Body of pancreas (tissue), 4 donors: ENCODE measurements at regions not wholly inside any gene's neighbourhood (a gene's known extent, or its start where the extent isn't known, plus 50 kb on each side); places are given as distances from the start of the nearest gene placed in this dataset.

Experiments
- CTCF ChIP-seq, 7 experiments: fragments of 450-650 bp in 4 of 7; fragments of 200-600 bp in 3 of 7; sonication (generic) in 3 of 7; IDR thresholded peaks; one replicate each; pipeline ENCODE4 v1.5.1; 2016 to 2019; ENCODE audit warnings: antibody characterized with exemption in 7 of 7
- POLR2A ChIP-seq, 3 donors: fragments of 450-650 bp; IDR thresholded peaks; one replicate each; pipeline ENCODE4 v1.6.1; 2016; ENCODE audit warnings: antibody characterized with exemption in 3 of 3, mild to moderate bottlenecking in 2 of 3

- TF ChIP-seq CTCF (IDR thresholded peaks at IDR 0.05), result no peak
- no peak for TF ChIP-seq POLR2A (IDR thresholded peaks at IDR 0.05)
These were observed 61.8 kb downstream of the MYCN start for GRCh38 chr2:16002144-16002543.
